Islet of Langerhans (tissue), 1 donor: ENCODE measurements at regions not wholly inside any gene's neighbourhood (a gene's known extent, or its start where the extent isn't known, plus 50 kb on each side); places are given as distances from the start of the nearest gene placed in this dataset.
"Not testable (repeated sequence)": the region's sequence is repeated elsewhere in the genome, so short reads cannot be mapped to it uniquely, and the experiment has no call there.

ENCODE experiments used
- FAIRE-seq: peaks from one replicate; lab custom pipeline; 2011; peaks lifted over from hg19 to GRCh38; lab: Jason Lieb, UNC

GRCh38 chr21:41631564-41632461, 123.9 kb upstream of the TMPRSS2 start:
- FAIRE-seq, result no peak

GRCh38 chr21:41630917-41631316, 123.0 kb upstream of the TMPRSS2 start:
- FAIRE-seq, result no peak

DNA sequence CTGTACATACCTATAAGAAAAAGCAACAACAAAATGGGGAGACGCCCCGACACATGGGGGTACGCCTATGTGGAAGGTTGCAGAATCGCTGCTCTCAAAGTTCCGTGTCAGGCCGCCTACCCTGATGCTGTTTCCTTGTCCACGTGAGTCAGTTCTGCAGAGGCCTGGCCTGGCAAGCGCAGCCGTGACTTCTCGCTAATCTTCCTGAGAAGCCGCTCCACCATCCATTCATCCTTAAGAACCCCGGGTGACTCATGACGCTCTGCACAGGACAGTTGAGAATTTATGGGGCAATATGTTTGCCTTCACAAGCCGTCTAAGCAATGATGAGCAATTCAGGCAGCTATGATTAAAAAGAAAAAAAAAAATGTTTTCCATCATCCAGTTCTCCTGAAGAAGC, 122.3 kb upstream of the TMPRSS2 start:
- FAIRE-seq, result no peak

- no peak for FAIRE-seq
Observed at GRCh38 chr21:41628256-41628655, 120.3 kb upstream of the TMPRSS2 start.

DNA sequence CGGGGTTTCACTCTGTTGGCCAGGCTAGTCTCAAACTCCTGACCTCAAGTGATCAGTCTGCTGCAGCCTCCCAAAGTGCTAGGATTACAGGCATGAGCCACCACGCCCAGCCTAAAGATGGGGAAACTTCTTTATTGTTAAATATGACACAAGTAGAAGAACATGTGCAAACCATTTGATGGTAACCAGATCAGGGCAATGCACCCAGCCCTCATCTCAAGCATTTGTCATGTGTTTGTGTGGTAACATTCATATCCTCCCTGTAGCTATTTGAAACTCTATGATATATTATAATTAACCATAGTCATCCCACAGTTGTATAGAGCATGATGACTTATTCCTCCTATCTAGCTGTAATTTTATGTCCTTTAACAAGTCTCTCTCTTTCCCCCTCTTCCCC, 119.5 kb upstream of the TMPRSS2 start:
- FAIRE-seq, result no peak

DNA sequence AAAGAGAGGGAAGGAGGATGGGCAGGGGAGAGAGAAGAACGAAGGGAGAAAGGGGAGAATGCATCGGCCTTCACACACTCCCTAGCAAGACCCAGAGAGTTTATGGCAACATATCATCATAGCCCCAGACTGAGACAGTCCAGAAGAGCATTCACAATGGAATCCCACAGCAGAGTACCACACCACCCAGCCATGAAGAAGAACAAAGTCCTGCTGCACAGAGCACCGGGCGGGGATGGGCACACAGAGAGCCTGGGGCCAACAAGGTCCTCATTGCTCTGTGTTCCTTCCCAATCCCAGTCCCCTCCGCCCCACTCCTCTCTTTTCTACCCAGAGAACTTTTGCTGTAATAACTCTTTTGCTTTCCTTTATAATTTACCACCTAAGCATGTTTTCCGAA, 118.1 kb upstream of the TMPRSS2 start:
- FAIRE-seq, result no peak

DNA sequence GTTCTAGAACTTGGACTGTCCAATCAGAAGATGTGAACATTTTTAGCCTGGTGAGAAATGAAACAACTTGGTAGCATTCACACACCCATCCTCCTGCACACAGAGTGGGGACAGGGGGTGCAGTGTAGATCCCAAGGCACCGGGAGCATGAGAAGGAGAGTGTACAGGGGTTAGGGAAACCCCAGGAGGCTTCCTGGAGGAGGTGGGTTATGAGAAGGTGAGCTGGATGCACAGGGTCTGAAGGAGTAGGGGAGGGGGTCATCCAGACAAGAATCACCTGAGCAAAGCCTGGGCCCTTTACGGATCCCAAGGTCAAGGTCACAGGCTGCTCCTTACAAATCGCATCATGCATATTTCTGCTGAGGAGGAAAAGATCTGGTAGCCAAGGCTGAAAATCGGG, 117.5 kb upstream of the TMPRSS2 start:
- no peak for FAIRE-seq

- no peak for FAIRE-seq
Observed at GRCh38 chr21:41624674-41625310, 116.8 kb upstream of the TMPRSS2 start.

- no peak for FAIRE-seq
Observed at GRCh38 chr21:41623945-41624344, 116.0 kb upstream of the TMPRSS2 start.

- FAIRE-seq, result no peak
Observed at GRCh38 chr21:41622831-41623548, 115.0 kb upstream of the TMPRSS2 start.

- no peak for FAIRE-seq
Observed at GRCh38 chr21:41622201-41622600, 114.2 kb upstream of the TMPRSS2 start.

DNA sequence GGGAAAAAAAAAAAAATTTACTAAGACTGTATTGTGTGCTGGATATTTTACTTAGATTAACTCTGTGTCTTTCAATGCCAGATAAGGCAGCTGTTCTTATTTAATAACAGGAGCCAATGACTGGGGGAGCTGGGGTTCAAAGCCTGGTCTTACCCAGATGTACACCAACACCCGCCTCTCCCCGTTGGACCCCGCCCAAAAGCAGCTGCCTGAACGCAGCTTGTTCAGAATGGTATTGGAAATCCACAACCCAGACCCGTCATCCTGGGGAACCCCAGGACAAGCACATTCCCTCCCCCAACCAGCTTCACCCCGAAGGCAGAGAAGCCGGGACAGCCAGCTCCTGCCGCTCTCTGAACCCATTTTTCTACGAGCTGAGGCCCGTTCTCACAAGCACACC, 113.6 kb upstream of the TMPRSS2 start:
- FAIRE-seq, result no peak

- FAIRE-seq, result no peak
Observed at GRCh38 chr21:41620982-41621381, 113.0 kb upstream of the TMPRSS2 start.

DNA sequence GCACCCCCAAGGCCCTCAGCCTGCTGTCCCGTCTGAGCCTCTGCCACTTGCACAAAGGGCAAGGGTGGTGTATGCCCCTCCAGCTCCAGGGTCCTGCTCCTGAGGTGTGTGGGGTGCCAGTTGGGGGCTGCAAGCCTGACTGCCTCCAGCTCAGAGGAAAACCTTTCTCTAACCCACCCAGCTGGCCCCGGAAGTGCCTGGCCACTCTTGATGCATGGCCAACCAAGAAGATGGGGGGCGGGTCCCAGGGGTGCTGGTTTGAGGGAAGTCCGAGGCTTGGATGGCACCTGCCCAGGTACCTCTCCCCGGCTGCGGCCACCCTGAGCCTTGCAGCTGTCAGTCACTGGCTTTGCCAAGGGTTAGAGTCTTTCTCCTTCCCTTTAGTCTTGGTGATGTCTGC, 112.6 kb upstream of the TMPRSS2 start:
- no peak for FAIRE-seq

GRCh38 chr21:41616031-41616591, 108.2 kb upstream of the TMPRSS2 start:
- no peak for FAIRE-seq

DNA sequence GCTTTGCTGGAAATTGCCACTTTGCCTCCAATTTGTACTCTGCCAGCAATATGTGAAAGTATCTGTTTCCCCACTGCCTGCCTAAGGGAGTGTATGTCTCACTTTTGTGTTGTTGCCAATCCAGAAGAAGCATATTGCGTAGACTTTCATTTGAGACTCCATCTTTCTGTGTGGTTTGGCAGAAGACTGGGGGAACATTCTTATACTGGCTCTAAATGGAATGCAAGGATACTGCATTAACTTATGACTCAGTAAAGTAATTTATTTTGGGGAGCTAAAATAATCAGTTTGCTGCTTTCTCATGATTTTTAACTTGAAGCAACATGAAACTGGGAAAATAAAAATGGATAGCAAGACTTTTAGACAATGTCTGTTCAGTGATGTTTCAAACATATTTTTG, 107.7 kb upstream of the TMPRSS2 start:
- no peak for FAIRE-seq

DNA sequence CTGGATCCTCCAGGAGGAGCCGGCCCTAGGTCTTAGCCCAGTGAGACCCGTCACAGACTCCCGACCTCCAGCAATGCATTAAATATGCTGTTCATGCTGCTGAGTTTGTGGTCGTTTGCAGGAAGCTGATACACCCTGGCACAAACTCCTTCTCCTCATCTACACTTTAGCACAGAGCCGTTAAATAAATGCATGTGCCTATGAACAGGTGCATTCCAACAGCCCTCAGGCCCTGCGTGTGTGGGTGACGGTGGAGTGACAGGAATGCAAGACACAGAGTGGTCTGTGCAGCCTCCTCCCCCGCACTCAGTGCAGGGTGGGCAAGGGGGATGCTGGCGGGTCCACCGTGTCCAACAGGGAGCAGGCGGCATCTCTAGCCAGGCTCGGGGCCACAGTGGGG, 106.6 kb upstream of the TMPRSS2 start:
- FAIRE-seq, result no peak

GRCh38 chr21:41613533-41613909, 105.6 kb upstream of the TMPRSS2 start:
- no peak for FAIRE-seq

DNA sequence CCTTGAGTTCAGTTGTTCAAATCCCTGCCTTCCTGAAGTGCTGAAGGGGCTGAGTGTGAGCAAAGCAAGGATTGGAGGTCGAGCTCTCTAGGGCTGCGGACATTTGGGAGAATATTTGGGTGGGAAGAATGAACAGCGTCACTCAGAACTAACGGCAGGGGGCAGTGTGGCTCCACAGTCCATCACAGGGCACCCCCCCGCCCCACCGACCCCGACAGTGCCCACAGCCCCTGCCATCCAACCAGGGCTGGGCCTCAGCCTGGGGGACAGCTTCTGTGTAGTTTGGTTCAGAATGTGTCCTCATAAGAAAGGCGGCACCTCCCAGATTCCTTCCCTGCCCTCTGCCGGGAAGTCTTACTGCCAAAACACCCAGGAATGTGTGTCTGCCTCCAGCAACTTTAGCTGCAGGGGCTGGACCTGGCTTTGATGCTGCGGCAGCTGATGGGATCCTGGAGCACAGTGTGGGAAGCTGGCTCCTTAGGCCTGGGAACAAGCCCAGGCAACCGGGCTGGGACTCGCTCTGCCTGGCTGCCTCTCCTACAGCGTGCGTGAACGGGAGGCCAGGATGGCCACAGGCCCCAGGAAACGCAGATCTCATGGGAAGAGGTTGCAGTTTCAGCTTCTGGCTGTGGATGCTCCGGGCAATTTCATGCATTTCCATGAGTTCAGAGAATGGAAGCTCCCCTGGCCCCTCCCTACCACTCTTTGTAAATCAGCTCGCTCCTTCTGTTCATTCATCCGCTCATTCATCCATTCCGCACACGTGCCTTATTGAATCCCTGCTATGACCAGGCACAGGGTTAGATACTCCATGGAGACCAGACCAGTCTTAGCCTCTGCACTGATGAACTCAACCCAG, 104.9 kb upstream of the TMPRSS2 start:
- FAIRE-seq, result no peak

DNA sequence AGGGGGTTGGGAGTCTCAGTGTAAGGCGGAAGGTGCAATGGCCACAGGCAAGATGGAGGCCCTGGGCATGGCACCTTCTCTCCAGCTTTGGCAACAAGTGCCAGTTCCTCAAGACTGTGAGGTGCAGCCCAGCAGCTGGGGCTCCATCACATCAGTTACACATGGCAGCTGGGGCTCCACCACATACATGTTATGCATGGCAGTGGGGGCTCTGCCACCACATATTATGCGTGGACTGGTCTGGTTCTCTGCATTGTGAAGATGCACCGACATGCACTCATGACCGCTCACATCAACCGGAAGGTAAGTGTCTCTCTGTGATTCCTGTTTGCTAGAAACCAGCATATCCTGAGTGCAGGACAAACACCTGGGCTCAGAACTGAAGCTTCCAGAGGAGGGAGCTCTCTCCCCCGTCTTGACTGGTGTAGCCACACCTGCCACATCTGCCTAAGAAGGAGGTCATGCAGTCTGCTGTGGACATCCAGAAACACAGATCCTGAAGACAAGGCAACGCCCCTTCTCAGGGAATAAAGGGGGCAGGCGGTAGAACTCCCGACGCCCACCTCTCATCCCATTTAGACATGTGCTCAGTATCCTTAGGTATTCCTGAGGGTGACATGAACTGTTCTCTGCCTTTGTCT, 104.1 kb upstream of the TMPRSS2 start:
- no peak for FAIRE-seq

GRCh38 chr21:41611441-41611840, 103.5 kb upstream of the TMPRSS2 start:
- no peak for FAIRE-seq

DNA sequence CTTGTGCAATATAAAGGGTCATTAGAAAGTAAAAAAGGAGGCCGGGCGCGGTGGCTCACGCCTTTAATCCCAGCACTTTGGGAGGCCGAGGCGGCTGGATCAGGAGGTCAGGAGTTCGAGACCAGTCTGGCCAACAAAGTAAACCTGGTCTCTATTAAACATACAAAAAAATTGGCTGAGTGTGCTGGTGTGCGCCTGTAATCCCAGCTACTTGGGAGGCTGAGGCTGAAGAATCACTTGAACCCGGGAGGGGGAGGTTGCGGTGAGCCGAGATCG, 102.8 kb upstream of the TMPRSS2 start:
- FAIRE-seq, result not testable (repeated sequence)
